Keratinocyte (primary cell): ENCODE measurements at regions not wholly inside any gene's neighbourhood (a gene's known extent, or its start where the extent isn't known, plus 50 kb on each side); places are given as distances from the start of the nearest gene placed in this dataset.

Source experiments
- DNase-seq: peaks from one replicate; pipeline ENCODE4 v3.0.0-alpha.2; 2011; ENCODE audit warnings: low read depth, missing footprints, low spot score
- FAIRE-seq: peaks from 2 replicates; lab custom pipeline; 2011; peaks lifted over from hg19 to GRCh38; lab: Jason Lieb, UNC
- H2AFZ ChIP-seq: 2 replicates; pipeline ENCODE4 v1.6.0; 2012; ENCODE audit warnings: low read length, control low read depth, inconsistent platforms; ENCODE audit not compliant: control insufficient read depth
- H3K27ac ChIP-seq: 2 replicates; pipeline ENCODE4 v1.5.1; 2011; ENCODE audit warnings: low read length; ENCODE audit not compliant: control insufficient read depth, insufficient read depth
- H3K27me3 ChIP-seq: 3 replicates; pipeline ENCODE4 v1.6.0; 2011; ENCODE audit warnings: low read length; ENCODE audit not compliant: control insufficient read depth, insufficient read depth; ENCODE audit errors: extremely low read depth
- H3K36me3 ChIP-seq, 2 experiments: 2 replicates in 1 of 2; 3 replicates in 1 of 2; pipeline ENCODE4 v1.5.1; 2011; ENCODE audit warnings: low read length in 2 of 2, mild to moderate bottlenecking in 1 of 2; ENCODE audit not compliant: control insufficient read depth in 2 of 2, insufficient read depth in 2 of 2; ENCODE audit errors: extremely low read depth in 1 of 2
- H3K4me1 ChIP-seq: 3 replicates; pipeline ENCODE4 v1.5.1; 2011; ENCODE audit warnings: low read length; ENCODE audit not compliant: control insufficient read depth, insufficient read depth; ENCODE audit errors: extremely low read depth
- H3K4me2 ChIP-seq: 3 replicates; pipeline ENCODE4 v1.6.0; 2011; ENCODE audit warnings: low read depth, low read length; ENCODE audit not compliant: control insufficient read depth, insufficient read depth; ENCODE audit errors: extremely low read depth
- H3K4me3 ChIP-seq, 3 experiments: fragments of 200-600 bp in 1 of 3; sonication (generic) in 1 of 3; 2 replicates in 2 of 3; 3 replicates in 1 of 3; pipeline ENCODE4 v1.5.1; 2011 to 2016; ENCODE audit warnings: low read length in 3 of 3, mild to moderate bottlenecking in 3 of 3, control low read depth in 2 of 3, inconsistent platforms in 1 of 3, low read depth in 1 of 3, mixed read lengths in 1 of 3, mixed run types in 1 of 3, moderate library complexity in 1 of 3; ENCODE audit not compliant: control insufficient read depth in 2 of 3, insufficient read depth in 2 of 3; ENCODE audit errors: extremely low read depth in 1 of 3
- H3K79me2 ChIP-seq: 2 replicates; pipeline ENCODE4 v1.6.0; 2012; ENCODE audit warnings: low read length; ENCODE audit not compliant: control insufficient read depth, insufficient read depth
- H3K9ac ChIP-seq: 3 replicates; pipeline ENCODE4 v1.6.0; 2011; ENCODE audit warnings: low read length; ENCODE audit not compliant: control insufficient read depth, insufficient read depth; ENCODE audit errors: extremely low read depth
- H3K9me1 ChIP-seq: 3 replicates; pipeline ENCODE4 v1.6.0; 2011; ENCODE audit warnings: low read length; ENCODE audit not compliant: control insufficient read depth, insufficient read depth; ENCODE audit errors: extremely low read depth
- H3K9me3 ChIP-seq: 2 replicates; pipeline ENCODE4 v1.5.1; 2012; ENCODE audit warnings: low read depth, low read length; ENCODE audit not compliant: control insufficient read depth
- H4K20me1 ChIP-seq: 3 replicates; pipeline ENCODE4 v1.6.0; 2011; ENCODE audit warnings: low read length; ENCODE audit not compliant: control insufficient read depth, insufficient read depth; ENCODE audit errors: extremely low read depth
- EZH2 ChIP-seq: IDR thresholded peaks from one replicate; pipeline ENCODE4 v1.6.1; 2012; ENCODE audit warnings: inconsistent platforms, mild to moderate bottlenecking, low read length, moderate library complexity
- dilution Hi-C: fragments of 300-500 bp; cut with MboI; formaldehyde crosslinking; loops from one replicate; pipeline ENCODE4 v1.7.0; 2020; ENCODE audit warnings: low sequenced_read_pairs; ENCODE audit not compliant: extremely low pct_ligation_motif_present
- TF ChIP-seq, protein P1 (sequence below), 3 experiments: IDR thresholded peaks in 1 of 3; conservative IDR thresholded peaks in 1 of 3; optimal IDR thresholded peaks in 1 of 3; 2 replicates in 2 of 3; 3 replicates in 1 of 3; pipeline versions ENCODE3 to v1.5.1; 2011; ENCODE audit warnings: low read length in 3 of 3, mild to moderate bottlenecking in 3 of 3, moderate library complexity in 2 of 3, control low read depth in 1 of 3, inconsistent platforms in 1 of 3; ENCODE audit not compliant: insufficient read depth in 2 of 3; ENCODE audit errors: extremely low read depth in 1 of 3

DNA sequence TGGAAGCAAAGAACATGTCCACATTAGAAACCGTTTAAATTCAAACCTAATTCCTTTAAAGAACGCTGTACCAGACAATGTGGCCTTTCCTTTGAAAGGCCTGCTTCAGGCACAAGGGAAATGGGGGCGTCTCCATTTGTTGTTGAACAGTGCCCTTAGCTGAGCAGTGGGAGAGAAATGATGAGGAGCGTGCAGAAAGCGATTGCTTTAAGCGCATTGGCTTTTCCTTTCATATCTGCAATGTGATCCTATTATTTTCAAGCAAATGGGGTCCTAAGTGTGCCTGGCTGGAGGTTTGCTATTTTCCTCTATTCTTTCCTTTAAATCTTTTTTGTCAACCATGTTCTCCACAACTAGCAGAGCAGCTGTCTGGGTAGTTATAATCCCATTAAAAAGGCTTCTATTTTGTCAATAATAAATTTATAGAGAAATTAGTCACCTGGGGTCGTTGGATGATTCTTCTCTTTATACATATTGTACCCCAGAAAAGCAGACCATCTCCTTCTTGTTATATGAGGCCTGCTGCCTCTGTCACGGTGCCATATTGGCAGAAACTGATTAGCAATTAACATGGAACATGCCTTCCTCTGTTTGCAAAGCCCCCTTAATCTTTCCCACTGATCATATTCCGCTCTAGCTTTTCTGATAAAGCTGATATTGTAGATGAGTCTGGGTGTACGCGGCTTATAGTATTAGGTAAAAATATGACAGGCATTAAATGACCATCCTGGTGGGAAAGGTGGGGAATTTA is 151.1 kb upstream of the JAG1 start:
- Histone ChIP-seq H3K9ac (no peak overlapping the region), H4K20me1 (no peaks in the 10 kb centered on the region), H2AFZ (no peak overlapping the region), H3K4me3 (no peak overlapping the region), H3K9me1 (no peaks in the 10 kb centered on the region), H3K27ac (no peak overlapping the region), H3K4me1 (no peaks in the 10 kb centered on the region), H3K36me3 (no peaks in the 10 kb centered on the region), H3K9me3 (no peaks in the 10 kb centered on the region), H3K4me2 (no peak overlapping the region), H3K27me3 (no peaks in the 10 kb centered on the region), H3K79me2 (no peaks in the 10 kb centered on the region)
- no peak for FAIRE-seq
- dilution Hi-C loops, result no loop called here
- DNase-seq, result no peak
- no peak for TF ChIP-seq EZH2
- TF ChIP-seq, protein P1, sequence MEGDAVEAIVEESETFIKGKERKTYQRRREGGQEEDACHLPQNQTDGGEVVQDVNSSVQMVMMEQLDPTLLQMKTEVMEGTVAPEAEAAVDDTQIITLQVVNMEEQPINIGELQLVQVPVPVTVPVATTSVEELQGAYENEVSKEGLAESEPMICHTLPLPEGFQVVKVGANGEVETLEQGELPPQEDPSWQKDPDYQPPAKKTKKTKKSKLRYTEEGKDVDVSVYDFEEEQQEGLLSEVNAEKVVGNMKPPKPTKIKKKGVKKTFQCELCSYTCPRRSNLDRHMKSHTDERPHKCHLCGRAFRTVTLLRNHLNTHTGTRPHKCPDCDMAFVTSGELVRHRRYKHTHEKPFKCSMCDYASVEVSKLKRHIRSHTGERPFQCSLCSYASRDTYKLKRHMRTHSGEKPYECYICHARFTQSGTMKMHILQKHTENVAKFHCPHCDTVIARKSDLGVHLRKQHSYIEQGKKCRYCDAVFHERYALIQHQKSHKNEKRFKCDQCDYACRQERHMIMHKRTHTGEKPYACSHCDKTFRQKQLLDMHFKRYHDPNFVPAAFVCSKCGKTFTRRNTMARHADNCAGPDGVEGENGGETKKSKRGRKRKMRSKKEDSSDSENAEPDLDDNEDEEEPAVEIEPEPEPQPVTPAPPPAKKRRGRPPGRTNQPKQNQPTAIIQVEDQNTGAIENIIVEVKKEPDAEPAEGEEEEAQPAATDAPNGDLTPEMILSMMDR (optimal IDR thresholded peaks at IDR 0.05 in 1 of 3, IDR thresholded peaks at IDR 0.05 in 1 of 3, conservative IDR thresholded peaks at IDR 0.05 in 1 of 3; ENCODE audit: extremely low read depth in 1 of 3, insufficient read depth in 2 of 3, low read length in 3 of 3), result no peak

DNA sequence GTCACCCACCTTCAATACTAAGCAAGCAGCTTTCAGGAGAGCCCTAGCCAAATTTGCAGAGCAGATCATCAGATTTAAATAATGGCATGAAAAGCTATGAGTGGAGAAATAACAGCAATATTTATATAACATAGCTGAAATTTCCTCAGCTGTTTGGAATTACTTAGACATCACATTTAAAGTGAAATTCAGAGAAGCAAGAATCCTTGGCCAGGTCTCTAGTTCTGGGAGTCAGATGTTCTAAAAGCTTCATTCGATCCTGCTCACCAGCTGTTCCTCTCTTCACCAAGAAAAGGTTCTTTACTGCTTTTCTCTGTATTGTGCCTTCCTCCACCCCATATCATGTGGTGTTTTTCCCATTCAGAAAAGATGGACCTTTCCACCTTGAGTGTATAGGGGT is 152.3 kb upstream of the JAG1 start:
- DNase-seq (no peak), FAIRE-seq (peak; percentile 32)
- dilution Hi-C loops, result no loop called here
- no peaks in the 10 kb centered on the region for H4K20me1 ChIP-seq
- H3K27ac ChIP-seq, result no peak overlapping the region
- H3K9ac ChIP-seq, result no peak overlapping the region
- no peak for TF ChIP-seq EZH2
- TF ChIP-seq, protein P1 (optimal IDR thresholded peaks at IDR 0.05 in 1 of 3, IDR thresholded peaks at IDR 0.05 in 1 of 3, conservative IDR thresholded peaks at IDR 0.05 in 1 of 3; ENCODE audit: extremely low read depth in 1 of 3, insufficient read depth in 2 of 3, low read length in 3 of 3), result no peak
- no peak overlapping the region for H3K4me2 ChIP-seq
- H3K27me3 ChIP-seq, result no peaks in the 10 kb centered on the region
- no peak overlapping the region for H2AFZ ChIP-seq
- no peaks in the 10 kb centered on the region for H3K79me2 ChIP-seq
- no peaks in the 10 kb centered on the region for H3K4me1 ChIP-seq
- H3K9me1 ChIP-seq, result no peaks in the 10 kb centered on the region
- no peak overlapping the region for H3K4me3 ChIP-seq
- H3K9me3 ChIP-seq, result no peaks in the 10 kb centered on the region
- H3K36me3 ChIP-seq, result no peaks in the 10 kb centered on the region
